Esophagus muscularis mucosa (tissue), 3 donors: ENCODE measurements at regions not wholly inside any gene's neighbourhood (a gene's known extent, or its start where the extent isn't known, plus 50 kb on each side); places are given as distances from the start of the nearest gene placed in this dataset.

ENCODE experiments used
- POLR2A ChIP-seq: fragments of 450-650 bp; IDR thresholded peaks from one replicate; pipeline ENCODE4 v1.6.1; 2017; ENCODE audit warnings: antibody characterized with exemption, moderate library complexity, mild to moderate bottlenecking, low read depth
- TF ChIP-seq, protein P1 (sequence below), 3 experiments: fragments of 200-600 bp in 2 of 3; fragments of 450-650 bp in 1 of 3; sonication (generic) in 2 of 3; IDR thresholded peaks; one replicate each; pipeline ENCODE4 v1.5.1; 2017 to 2019; ENCODE audit warnings: antibody characterized with exemption in 3 of 3, mild to moderate bottlenecking in 2 of 3, moderate library complexity in 1 of 3

DNA sequence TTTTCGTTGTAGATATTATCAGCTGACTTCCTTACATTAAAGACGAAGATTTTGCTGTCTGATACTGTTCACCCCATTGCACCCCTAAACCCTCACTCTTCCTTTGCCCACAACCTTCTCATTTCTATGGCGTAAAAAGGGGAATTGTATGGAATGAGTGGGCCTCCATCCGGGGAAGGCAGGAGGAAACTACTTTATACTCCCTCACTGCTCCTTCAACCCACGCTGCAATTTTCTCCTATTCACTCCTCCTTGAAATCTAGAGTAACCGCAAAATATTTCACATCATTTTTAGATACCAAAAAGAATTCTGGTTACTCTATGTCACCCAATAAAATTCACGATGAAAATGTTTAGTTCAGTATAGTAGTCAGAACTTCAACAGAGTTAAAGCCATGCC lies 330.8 kb downstream of the DIRAS2 start:
- TF ChIP-seq, protein P1, sequence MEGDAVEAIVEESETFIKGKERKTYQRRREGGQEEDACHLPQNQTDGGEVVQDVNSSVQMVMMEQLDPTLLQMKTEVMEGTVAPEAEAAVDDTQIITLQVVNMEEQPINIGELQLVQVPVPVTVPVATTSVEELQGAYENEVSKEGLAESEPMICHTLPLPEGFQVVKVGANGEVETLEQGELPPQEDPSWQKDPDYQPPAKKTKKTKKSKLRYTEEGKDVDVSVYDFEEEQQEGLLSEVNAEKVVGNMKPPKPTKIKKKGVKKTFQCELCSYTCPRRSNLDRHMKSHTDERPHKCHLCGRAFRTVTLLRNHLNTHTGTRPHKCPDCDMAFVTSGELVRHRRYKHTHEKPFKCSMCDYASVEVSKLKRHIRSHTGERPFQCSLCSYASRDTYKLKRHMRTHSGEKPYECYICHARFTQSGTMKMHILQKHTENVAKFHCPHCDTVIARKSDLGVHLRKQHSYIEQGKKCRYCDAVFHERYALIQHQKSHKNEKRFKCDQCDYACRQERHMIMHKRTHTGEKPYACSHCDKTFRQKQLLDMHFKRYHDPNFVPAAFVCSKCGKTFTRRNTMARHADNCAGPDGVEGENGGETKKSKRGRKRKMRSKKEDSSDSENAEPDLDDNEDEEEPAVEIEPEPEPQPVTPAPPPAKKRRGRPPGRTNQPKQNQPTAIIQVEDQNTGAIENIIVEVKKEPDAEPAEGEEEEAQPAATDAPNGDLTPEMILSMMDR (IDR thresholded peaks at IDR 0.05), result no peak
- no peak for TF ChIP-seq POLR2A
